Liver (tissue), 8 donors: ENCODE measurements at regions not wholly inside any gene's neighbourhood (a gene's known extent, or its start where the extent isn't known, plus 50 kb on each side); places are given as distances from the start of the nearest gene placed in this dataset.

Experiments used
- DNase-seq: peaks from one replicate; pipeline ENCODE4 v3.0.0-alpha.2; 2017; ENCODE audit warnings: low spot score
- H3K27ac ChIP-seq, 2 donors: one replicate each; pipeline ENCODE4 v1.7.0; 2013; ENCODE audit warnings: inconsistent platforms in 2 of 2, low read length in 2 of 2, control low read depth in 1 of 2, low read depth in 1 of 2, mild to moderate bottlenecking in 1 of 2
- H3K27me3 ChIP-seq, 4 donors: one replicate each; pipeline versions ENCODE4 v1.6.1 to v1.7.0; 2013; ENCODE audit warnings: low read length in 3 of 4, inconsistent platforms in 1 of 4, mild to moderate bottlenecking in 1 of 4, moderate library complexity in 1 of 4; ENCODE audit not compliant: control insufficient read depth in 4 of 4, insufficient read depth in 4 of 4
- H3K36me3 ChIP-seq, 4 donors: one replicate each; pipeline versions ENCODE4 v1.6.1 to v1.7.0; 2013; ENCODE audit warnings: low read length in 3 of 4, mild to moderate bottlenecking in 3 of 4, low read depth in 1 of 4, moderate library complexity in 1 of 4; ENCODE audit not compliant: control insufficient read depth in 4 of 4, insufficient read depth in 3 of 4
- H3K4me1 ChIP-seq, 4 donors: one replicate each; pipeline versions ENCODE4 v1.6.1 to v1.7.0; 2013; ENCODE audit warnings: low read length in 3 of 4, mild to moderate bottlenecking in 3 of 4, moderate library complexity in 1 of 4; ENCODE audit not compliant: control insufficient read depth in 4 of 4, insufficient read depth in 4 of 4
- H3K4me3 ChIP-seq, 3 donors: one replicate each; pipeline versions ENCODE4 v1.6.1 to v1.7.0; 2013; ENCODE audit warnings: low read length in 3 of 3, control low read depth in 1 of 3, low read depth in 1 of 3, mild to moderate bottlenecking in 1 of 3
- H3K9ac ChIP-seq, 2 donors: one replicate each; pipeline ENCODE4 v1.7.0; 2013; ENCODE audit warnings: low read length in 2 of 2, mild to moderate bottlenecking in 2 of 2, moderate library complexity in 2 of 2, control low read depth in 1 of 2, low read depth in 1 of 2
- H3K9me3 ChIP-seq, 4 donors: one replicate each; pipeline versions ENCODE4 v1.6.1 to v1.7.0; 2013; ENCODE audit warnings: low read length in 3 of 4; ENCODE audit not compliant: control insufficient read depth in 4 of 4
- EGR1 ChIP-seq, 2 donors: IDR thresholded peaks; 2 replicates each; pipeline ENCODE4 v1.6.1; 2016 to 2018; ENCODE audit warnings: antibody characterized with exemption in 2 of 2, low read depth in 2 of 2
- FOXA1 ChIP-seq: IDR thresholded peaks from 2 replicates; pipeline ENCODE4 v1.6.1; 2016; ENCODE audit warnings: antibody characterized with exemption
- FOXA2 ChIP-seq: IDR thresholded peaks from 2 replicates; pipeline ENCODE4 v1.6.1; 2016; ENCODE audit warnings: antibody characterized with exemption
- GABPA ChIP-seq, 2 donors: IDR thresholded peaks in 1 of 2; conservative IDR thresholded peaks in 1 of 2; 2 replicates each; pipeline ENCODE4 v1.6.1; 2016; ENCODE audit warnings: antibody characterized with exemption in 2 of 2, mild to moderate bottlenecking in 1 of 2, moderate library complexity in 1 of 2
- HNF4A ChIP-seq, 2 donors: conservative IDR thresholded peaks; 2 replicates each; pipeline ENCODE4 v1.6.1; 2016; ENCODE audit warnings: antibody characterized with exemption in 2 of 2, mild to moderate bottlenecking in 2 of 2
- HNF4G ChIP-seq: IDR thresholded peaks from 2 replicates; pipeline ENCODE4 v1.6.1; 2016; ENCODE audit warnings: antibody characterized with exemption
- JUND ChIP-seq, 2 donors: IDR thresholded peaks; 2 replicates each; pipeline ENCODE4 v1.6.1; 2016; ENCODE audit warnings: antibody characterized with exemption in 2 of 2
- NR2F2 ChIP-seq: IDR thresholded peaks from 2 replicates; pipeline ENCODE4 v1.6.1; 2016; ENCODE audit warnings: antibody characterized with exemption
- RAD21 ChIP-seq, 2 donors: IDR thresholded peaks; 2 replicates each; pipeline ENCODE4 v1.6.1; 2016; ENCODE audit warnings: antibody characterized with exemption in 2 of 2, mild to moderate bottlenecking in 2 of 2
- RXRA ChIP-seq, 2 donors: IDR thresholded peaks; 2 replicates each; pipeline ENCODE4 v1.6.1; 2017 to 2018; ENCODE audit warnings: antibody characterized with exemption in 2 of 2, mild to moderate bottlenecking in 1 of 2
- SP1 ChIP-seq: IDR thresholded peaks from 2 replicates; pipeline ENCODE4 v1.6.1; 2018; ENCODE audit warnings: antibody characterized with exemption, mild to moderate bottlenecking
- TAF1 ChIP-seq: conservative IDR thresholded peaks from 2 replicates; pipeline ENCODE4 v1.6.1; 2016; ENCODE audit warnings: antibody characterized with exemption, mild to moderate bottlenecking
- YY1 ChIP-seq: IDR thresholded peaks from 2 replicates; pipeline ENCODE4 v1.6.1; 2016; ENCODE audit warnings: antibody characterized with exemption, mild to moderate bottlenecking
- WGBS: extraction: QIAGEN DNeasy Blood & Tissue Kit; methylation state at CpG from one replicate; pipeline ENCODE4 v1.1.7; 2013; 5-methylcytosine and 5-hydroxymethylcytosine counted together
- TF ChIP-seq, protein P1 (sequence below): fragments of 150-350 bp; IDR thresholded peaks from 2 replicates; pipeline ENCODE4 v1.5.1; 2017; ENCODE audit warnings: improper control_type of control experiment, low read depth, low read length; ENCODE audit not compliant: missing input control
- TF ChIP-seq, protein P2 (sequence below): IDR thresholded peaks from 2 replicates; pipeline ENCODE4 v1.6.1; 2016; ENCODE audit warnings: antibody characterized with exemption
- TF ChIP-seq, protein P3 (sequence below): IDR thresholded peaks from 2 replicates; pipeline ENCODE4 v1.6.1; 2016; ENCODE audit warnings: antibody characterized with exemption
- TF ChIP-seq, protein P4 (sequence below): IDR thresholded peaks from 2 replicates; pipeline ENCODE4 v1.6.1; 2016; ENCODE audit warnings: antibody characterized with exemption, mild to moderate bottlenecking
- TF ChIP-seq, protein P5 (sequence below): IDR thresholded peaks from 2 replicates; pipeline ENCODE4 v1.6.1; 2016; ENCODE audit warnings: antibody characterized with exemption
- donor health status: healthy.
- donor health status: healthy.
- donor health status: healthy.
- donor health status: healthy.
- donor health status: healthy.

DNA sequence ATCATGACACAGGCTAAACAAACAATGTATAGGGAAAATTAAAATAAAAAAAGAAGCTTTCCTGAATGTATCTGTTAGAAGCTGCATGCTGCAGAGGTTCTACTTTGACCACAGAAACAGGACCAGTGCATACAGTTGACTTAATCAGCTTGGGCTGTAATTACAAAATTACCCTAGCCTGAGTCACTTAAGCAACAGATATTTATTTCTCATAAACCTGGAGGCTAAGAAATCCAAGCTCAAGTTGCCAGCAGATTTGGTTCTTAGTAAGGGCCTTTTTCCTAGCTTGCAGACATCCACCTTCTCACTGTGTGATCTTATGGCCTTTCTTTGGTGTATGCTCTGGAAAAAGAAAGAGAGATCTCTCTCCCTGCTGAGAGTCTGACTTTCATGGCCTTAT is 946.5 kb upstream of the RAG2 start:
- Histone ChIP-seq H3K9ac (no peak overlapping the region), H3K36me3 (no peaks in the 10 kb centered on the region), H3K9me3 (no peaks in the 10 kb centered on the region), H3K27me3 (peaks cover 0 to 4% (median 0%) of the 10 kb centered on the region in 4 donors), H3K4me1 (no peaks in the 10 kb centered on the region), H3K4me3 (no peak overlapping the region), H3K27ac (no peak overlapping the region)
- TF ChIP-seq FOXA2 = no peak
- TF ChIP-seq, protein P1, sequence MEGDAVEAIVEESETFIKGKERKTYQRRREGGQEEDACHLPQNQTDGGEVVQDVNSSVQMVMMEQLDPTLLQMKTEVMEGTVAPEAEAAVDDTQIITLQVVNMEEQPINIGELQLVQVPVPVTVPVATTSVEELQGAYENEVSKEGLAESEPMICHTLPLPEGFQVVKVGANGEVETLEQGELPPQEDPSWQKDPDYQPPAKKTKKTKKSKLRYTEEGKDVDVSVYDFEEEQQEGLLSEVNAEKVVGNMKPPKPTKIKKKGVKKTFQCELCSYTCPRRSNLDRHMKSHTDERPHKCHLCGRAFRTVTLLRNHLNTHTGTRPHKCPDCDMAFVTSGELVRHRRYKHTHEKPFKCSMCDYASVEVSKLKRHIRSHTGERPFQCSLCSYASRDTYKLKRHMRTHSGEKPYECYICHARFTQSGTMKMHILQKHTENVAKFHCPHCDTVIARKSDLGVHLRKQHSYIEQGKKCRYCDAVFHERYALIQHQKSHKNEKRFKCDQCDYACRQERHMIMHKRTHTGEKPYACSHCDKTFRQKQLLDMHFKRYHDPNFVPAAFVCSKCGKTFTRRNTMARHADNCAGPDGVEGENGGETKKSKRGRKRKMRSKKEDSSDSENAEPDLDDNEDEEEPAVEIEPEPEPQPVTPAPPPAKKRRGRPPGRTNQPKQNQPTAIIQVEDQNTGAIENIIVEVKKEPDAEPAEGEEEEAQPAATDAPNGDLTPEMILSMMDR = no peak
- no peak for TF ChIP-seq HNF4A (conservative IDR thresholded peaks at IDR 0.05)
- no peak for DNase-seq

DNA sequence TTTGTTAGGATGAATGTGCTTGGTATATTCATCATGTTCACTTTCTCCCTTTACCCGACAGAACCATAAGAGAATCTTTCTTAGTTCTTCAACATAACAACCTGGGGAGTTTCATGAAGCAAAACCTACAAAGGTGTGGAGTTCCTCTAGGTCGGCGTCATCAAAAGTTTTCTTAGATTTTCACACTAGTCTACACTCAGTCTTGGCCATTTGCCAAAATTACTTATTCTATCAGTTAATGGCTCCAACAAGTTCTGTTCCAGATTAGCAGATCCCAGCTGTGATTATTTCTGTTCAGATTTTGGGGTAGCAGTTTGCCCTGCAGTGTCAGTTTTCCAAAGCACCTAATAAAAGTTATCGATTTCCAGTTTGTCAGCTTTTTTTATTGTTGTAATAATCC is 935.8 kb upstream of the RAG2 start:
- 93% methylated on average over 4 of the region's 4 CpGs for WGBS
- no peak for DNase-seq
- Histone ChIP-seq H3K36me3 (no peaks in the 10 kb centered on the region), H3K4me3 (no peak overlapping the region), H3K27ac (no peak overlapping the region), H3K27me3 (no peaks in the 10 kb centered on the region), H3K9ac (no peak overlapping the region), H3K9me3 (peaks cover 0 to 6% (median 5%) of the 10 kb centered on the region in 4 donors), H3K4me1 (no peaks in the 10 kb centered on the region)
- TF ChIP-seq TAF1 = no peak
- TF ChIP-seq HNF4G = no peak
- no peak for TF ChIP-seq EGR1 (IDR thresholded peaks at IDR 0.05; ENCODE audit: low read depth in 2 of 2)
- TF ChIP-seq, protein P2, sequence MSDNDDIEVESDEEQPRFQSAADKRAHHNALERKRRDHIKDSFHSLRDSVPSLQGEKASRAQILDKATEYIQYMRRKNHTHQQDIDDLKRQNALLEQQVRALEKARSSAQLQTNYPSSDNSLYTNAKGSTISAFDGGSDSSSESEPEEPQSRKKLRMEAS = no peak
- TF ChIP-seq JUND (IDR thresholded peaks at IDR 0.05) = no peak
- TF ChIP-seq, protein P3, sequence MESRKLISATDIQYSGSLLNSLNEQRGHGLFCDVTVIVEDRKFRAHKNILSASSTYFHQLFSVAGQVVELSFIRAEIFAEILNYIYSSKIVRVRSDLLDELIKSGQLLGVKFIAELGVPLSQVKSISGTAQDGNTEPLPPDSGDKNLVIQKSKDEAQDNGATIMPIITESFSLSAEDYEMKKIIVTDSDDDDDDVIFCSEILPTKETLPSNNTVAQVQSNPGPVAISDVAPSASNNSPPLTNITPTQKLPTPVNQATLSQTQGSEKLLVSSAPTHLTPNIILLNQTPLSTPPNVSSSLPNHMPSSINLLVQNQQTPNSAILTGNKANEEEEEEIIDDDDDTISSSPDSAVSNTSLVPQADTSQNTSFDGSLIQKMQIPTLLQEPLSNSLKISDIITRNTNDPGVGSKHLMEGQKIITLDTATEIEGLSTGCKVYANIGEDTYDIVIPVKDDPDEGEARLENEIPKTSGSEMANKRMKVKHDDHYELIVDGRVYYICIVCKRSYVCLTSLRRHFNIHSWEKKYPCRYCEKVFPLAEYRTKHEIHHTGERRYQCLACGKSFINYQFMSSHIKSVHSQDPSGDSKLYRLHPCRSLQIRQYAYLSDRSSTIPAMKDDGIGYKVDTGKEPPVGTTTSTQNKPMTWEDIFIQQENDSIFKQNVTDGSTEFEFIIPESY = no peak
- TF ChIP-seq HNF4A (conservative IDR thresholded peaks at IDR 0.05) = no peak
- TF ChIP-seq RXRA (IDR thresholded peaks at IDR 0.05) = no peak
- TF ChIP-seq FOXA1 = no peak
- no peak for TF ChIP-seq NR2F2
- TF ChIP-seq FOXA2 = no peak
- no peak for TF ChIP-seq SP1
- no peak for TF ChIP-seq GABPA (IDR thresholded peaks at IDR 0.05 in 1 of 2, conservative IDR thresholded peaks at IDR 0.05 in 1 of 2)
- TF ChIP-seq, protein P4, sequence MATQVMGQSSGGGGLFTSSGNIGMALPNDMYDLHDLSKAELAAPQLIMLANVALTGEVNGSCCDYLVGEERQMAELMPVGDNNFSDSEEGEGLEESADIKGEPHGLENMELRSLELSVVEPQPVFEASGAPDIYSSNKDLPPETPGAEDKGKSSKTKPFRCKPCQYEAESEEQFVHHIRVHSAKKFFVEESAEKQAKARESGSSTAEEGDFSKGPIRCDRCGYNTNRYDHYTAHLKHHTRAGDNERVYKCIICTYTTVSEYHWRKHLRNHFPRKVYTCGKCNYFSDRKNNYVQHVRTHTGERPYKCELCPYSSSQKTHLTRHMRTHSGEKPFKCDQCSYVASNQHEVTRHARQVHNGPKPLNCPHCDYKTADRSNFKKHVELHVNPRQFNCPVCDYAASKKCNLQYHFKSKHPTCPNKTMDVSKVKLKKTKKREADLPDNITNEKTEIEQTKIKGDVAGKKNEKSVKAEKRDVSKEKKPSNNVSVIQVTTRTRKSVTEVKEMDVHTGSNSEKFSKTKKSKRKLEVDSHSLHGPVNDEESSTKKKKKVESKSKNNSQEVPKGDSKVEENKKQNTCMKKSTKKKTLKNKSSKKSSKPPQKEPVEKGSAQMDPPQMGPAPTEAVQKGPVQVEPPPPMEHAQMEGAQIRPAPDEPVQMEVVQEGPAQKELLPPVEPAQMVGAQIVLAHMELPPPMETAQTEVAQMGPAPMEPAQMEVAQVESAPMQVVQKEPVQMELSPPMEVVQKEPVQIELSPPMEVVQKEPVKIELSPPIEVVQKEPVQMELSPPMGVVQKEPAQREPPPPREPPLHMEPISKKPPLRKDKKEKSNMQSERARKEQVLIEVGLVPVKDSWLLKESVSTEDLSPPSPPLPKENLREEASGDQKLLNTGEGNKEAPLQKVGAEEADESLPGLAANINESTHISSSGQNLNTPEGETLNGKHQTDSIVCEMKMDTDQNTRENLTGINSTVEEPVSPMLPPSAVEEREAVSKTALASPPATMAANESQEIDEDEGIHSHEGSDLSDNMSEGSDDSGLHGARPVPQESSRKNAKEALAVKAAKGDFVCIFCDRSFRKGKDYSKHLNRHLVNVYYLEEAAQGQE = no peak
- TF ChIP-seq, protein P1 = no peak
- TF ChIP-seq, protein P5, sequence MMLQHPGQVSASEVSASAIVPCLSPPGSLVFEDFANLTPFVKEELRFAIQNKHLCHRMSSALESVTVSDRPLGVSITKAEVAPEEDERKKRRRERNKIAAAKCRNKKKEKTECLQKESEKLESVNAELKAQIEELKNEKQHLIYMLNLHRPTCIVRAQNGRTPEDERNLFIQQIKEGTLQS = no peak
- no peak for TF ChIP-seq RAD21 (IDR thresholded peaks at IDR 0.05)
- TF ChIP-seq YY1 = no peak
